Right lung (tissue), 2 donors: ENCODE measurements at regions not wholly inside any gene's neighbourhood (a gene's known extent, or its start where the extent isn't known, plus 50 kb on each side); places are given as distances from the start of the nearest gene placed in this dataset.

Experiments
- DNase-seq, 2 donors: peaks; one replicate each; pipeline ENCODE4 v3.0.0-alpha.2; 2013

- no peak for DNase-seq
Measured at GRCh38 chr4:114365591-114365990, 233.0 kb upstream of the UGT8 start.

- no peak for DNase-seq
Measured at GRCh38 chr4:114366368-114366767, 232.2 kb upstream of the UGT8 start.

GRCh38 chr4:114368751-114369150, 229.9 kb upstream of the UGT8 start:
- no peak for DNase-seq

- DNase-seq = no peak
Measured at GRCh38 chr4:114373508-114373907, 225.1 kb upstream of the UGT8 start.

GRCh38 chr4:114378305-114378903, 220.2 kb upstream of the UGT8 start:
- DNase-seq = peak; percentile 9 to 13

- no peak for DNase-seq
Measured at GRCh38 chr4:114383067-114383466, 215.5 kb upstream of the UGT8 start.

- DNase-seq = no peak
Measured at GRCh38 chr4:114383721-114384120, 214.9 kb upstream of the UGT8 start.

- DNase-seq = peak; percentile 20 to 33
Measured at GRCh38 chr4:114384629-114385028, 214.0 kb upstream of the UGT8 start.

- no peak for DNase-seq
Measured at GRCh38 chr4:114385195-114385985, 213.2 kb upstream of the UGT8 start.

GRCh38 chr4:114386637-114387233, 211.9 kb upstream of the UGT8 start:
- DNase-seq = peak; percentile 16 to 33

GRCh38 chr4:114389070-114389685, 209.4 kb upstream of the UGT8 start:
- DNase-seq = no peak

- no peak for DNase-seq
Measured at GRCh38 chr4:114393295-114394038, 205.1 kb upstream of the UGT8 start.

GRCh38 chr4:114396808-114397207, 201.8 kb upstream of the UGT8 start:
- DNase-seq = no peak

- DNase-seq = no peak
Measured at GRCh38 chr4:114398410-114398809, 200.2 kb upstream of the UGT8 start.

GRCh38 chr4:114399105-114399504, 199.5 kb upstream of the UGT8 start:
- no peak for DNase-seq

GRCh38 chr4:114400531-114400930, 198.1 kb upstream of the UGT8 start:
- no peak for DNase-seq

- no peak for DNase-seq
Measured at GRCh38 chr4:114401483-114401882, 197.1 kb upstream of the UGT8 start.

- no peak for DNase-seq
Measured at GRCh38 chr4:114417214-114417613, 181.4 kb upstream of the UGT8 start.

GRCh38 chr4:114420069-114420468, 178.5 kb upstream of the UGT8 start:
- DNase-seq = no peak

- no peak for DNase-seq
Measured at GRCh38 chr4:114423582-114423981, 175.0 kb upstream of the UGT8 start.

GRCh38 chr4:114435116-114435515, 163.5 kb upstream of the UGT8 start:
- DNase-seq = no peak

- no peak for DNase-seq
Measured at GRCh38 chr4:114442856-114443255, 155.8 kb upstream of the UGT8 start.
